OCI-LY3 (cell line): ENCODE measurements at regions not wholly inside any gene's neighbourhood (a gene's known extent, or its start where the extent isn't known, plus 50 kb on each side); places are given as distances from the start of the nearest gene placed in this dataset.

ENCODE experiments used
- H2AFZ ChIP-seq: fragments of 200-600, 300-600 bp; shearing (Covaris generic); 2 replicates; pipeline ENCODE4 v1.6.0; 2014; ENCODE audit warnings: antibody characterized with exemption, low read depth, low read length
- H3K27ac ChIP-seq: fragments of 200-600, 300-600 bp; sonication (generic); 2 replicates; pipeline ENCODE4 v1.5.1; 2014; ENCODE audit warnings: mild to moderate bottlenecking, low read length, moderate library complexity, mixed read lengths
- H3K27me3 ChIP-seq: fragments of 200-600, 300-600 bp; sonication (generic); 2 replicates; pipeline ENCODE4 v1.6.1; 2014; ENCODE audit warnings: low read depth, low read length, mixed read lengths
- H3K36me3 ChIP-seq: fragments of 200-600, 300-600 bp; sonication (generic); replicated peaks from 2 replicates; pipeline ENCODE3; 2014; ENCODE audit warnings: low read depth, low read length, mixed read lengths
- H3K4me1 ChIP-seq: fragments of 300-600, 200-600 bp; sonication (generic); 2 replicates; pipeline ENCODE4 v1.6.1; 2014; ENCODE audit warnings: low read length, mixed read lengths
- H3K4me2 ChIP-seq: fragments of 200-600, 300-600 bp; sonication (generic); 2 replicates; pipeline ENCODE4 v1.6.1; 2014; ENCODE audit warnings: low read length, mixed read lengths
- H3K4me3 ChIP-seq: fragments of 300-600, 200-600 bp; sonication (generic); 2 replicates; pipeline ENCODE4 v1.5.1; 2014; ENCODE audit warnings: antibody characterized with exemption, mild to moderate bottlenecking, low read length, moderate library complexity
- H3K79me2 ChIP-seq: fragments of 300-600, 200-600 bp; shearing (Covaris generic); 2 replicates; pipeline ENCODE4 v1.6.1; 2014; ENCODE audit warnings: mild to moderate bottlenecking, low read length, mixed read lengths
- H3K9ac ChIP-seq: fragments of 300-600, 200-600 bp; shearing (Covaris generic); 2 replicates; pipeline ENCODE4 v1.6.0; 2014; ENCODE audit warnings: mild to moderate bottlenecking, low read length, moderate library complexity
- H3K9me3 ChIP-seq: fragments of 200-600, 300-600 bp; shearing (Covaris generic); 2 replicates; pipeline ENCODE4 v1.6.1; 2014; ENCODE audit warnings: low read length, mixed read lengths; ENCODE audit not compliant: insufficient read depth
- H4K20me1 ChIP-seq: fragments of 200-600, 300-600 bp; sonication (generic); 2 replicates; pipeline ENCODE4 v1.6.1; 2016; ENCODE audit warnings: low read length, mixed read lengths; ENCODE audit not compliant: insufficient read depth
- EZH2phosphoT487 ChIP-seq: fragments of 200-600 bp; shearing (Covaris generic); IDR thresholded peaks from 2 replicates; pipeline ENCODE4 v1.6.1; 2018; ENCODE audit warnings: antibody characterized with exemption, mixed run types, low read depth
- TF ChIP-seq, protein P1 (sequence below): fragments of 200-600, 300-600 bp; sonication (generic); IDR thresholded peaks from 2 replicates; pipeline ENCODE4 v1.5.1; 2014; ENCODE audit warnings: antibody characterized with exemption, low read length, low read depth

DNA sequence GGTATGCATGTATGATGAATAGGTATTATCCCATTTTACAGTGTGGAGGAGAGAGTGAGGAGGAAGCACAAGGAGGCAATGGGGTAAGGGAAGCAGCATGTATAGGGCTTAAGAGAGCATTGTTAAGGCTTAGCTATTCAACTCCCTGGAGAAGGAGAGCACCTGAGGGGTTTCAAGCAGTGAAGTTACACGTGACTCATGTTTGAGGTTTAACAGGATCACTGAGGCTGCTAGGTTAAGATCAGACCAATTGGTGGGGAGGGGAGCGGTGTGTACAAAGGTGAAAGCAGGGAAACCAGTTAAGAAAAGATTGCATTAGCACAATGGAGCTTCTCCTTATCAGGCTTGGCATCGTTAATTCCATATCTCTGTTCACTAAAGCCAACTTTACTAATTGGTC, 64.4 kb upstream of the NHSL1 start:
- Histone ChIP-seq H3K79me2 (no peaks in the 10 kb centered on the region), H4K20me1 (no peaks in the 10 kb centered on the region), H3K4me3 (no peak overlapping the region), H3K9ac (no peak overlapping the region), H3K4me1 (no peaks in the 10 kb centered on the region), H3K4me2 (no peak overlapping the region), H3K9me3 (no peaks in the 10 kb centered on the region), H3K27ac (no peak overlapping the region), H3K36me3 (no peaks in the 10 kb centered on the region), H2AFZ (no peak overlapping the region), H3K27me3 (no peaks in the 10 kb centered on the region)
- TF ChIP-seq EZH2phosphoT487: no peak
- TF ChIP-seq, protein P1, sequence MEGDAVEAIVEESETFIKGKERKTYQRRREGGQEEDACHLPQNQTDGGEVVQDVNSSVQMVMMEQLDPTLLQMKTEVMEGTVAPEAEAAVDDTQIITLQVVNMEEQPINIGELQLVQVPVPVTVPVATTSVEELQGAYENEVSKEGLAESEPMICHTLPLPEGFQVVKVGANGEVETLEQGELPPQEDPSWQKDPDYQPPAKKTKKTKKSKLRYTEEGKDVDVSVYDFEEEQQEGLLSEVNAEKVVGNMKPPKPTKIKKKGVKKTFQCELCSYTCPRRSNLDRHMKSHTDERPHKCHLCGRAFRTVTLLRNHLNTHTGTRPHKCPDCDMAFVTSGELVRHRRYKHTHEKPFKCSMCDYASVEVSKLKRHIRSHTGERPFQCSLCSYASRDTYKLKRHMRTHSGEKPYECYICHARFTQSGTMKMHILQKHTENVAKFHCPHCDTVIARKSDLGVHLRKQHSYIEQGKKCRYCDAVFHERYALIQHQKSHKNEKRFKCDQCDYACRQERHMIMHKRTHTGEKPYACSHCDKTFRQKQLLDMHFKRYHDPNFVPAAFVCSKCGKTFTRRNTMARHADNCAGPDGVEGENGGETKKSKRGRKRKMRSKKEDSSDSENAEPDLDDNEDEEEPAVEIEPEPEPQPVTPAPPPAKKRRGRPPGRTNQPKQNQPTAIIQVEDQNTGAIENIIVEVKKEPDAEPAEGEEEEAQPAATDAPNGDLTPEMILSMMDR: no peak

GRCh38 chr6:138564170-138564721, 65.0 kb upstream of the NHSL1 start:
- H3K9ac ChIP-seq: no peak overlapping the region
- H3K27me3 ChIP-seq: peaks cover 3% of the 10 kb centered on the region; the same call in 1 of the 2 replicates
- no peak overlapping the region for H3K4me3 ChIP-seq
- H3K9me3 ChIP-seq: no peaks in the 10 kb centered on the region
- TF ChIP-seq, protein P1: no peak
- TF ChIP-seq EZH2phosphoT487: no peak
- H3K4me1 ChIP-seq: no peaks in the 10 kb centered on the region
- no peaks in the 10 kb centered on the region for H3K79me2 ChIP-seq
- H3K27ac ChIP-seq: no peak overlapping the region
- no peak overlapping the region for H3K4me2 ChIP-seq
- H2AFZ ChIP-seq: no peak overlapping the region
- no peaks in the 10 kb centered on the region for H3K36me3 ChIP-seq
- H4K20me1 ChIP-seq: no peaks in the 10 kb centered on the region

DNA sequence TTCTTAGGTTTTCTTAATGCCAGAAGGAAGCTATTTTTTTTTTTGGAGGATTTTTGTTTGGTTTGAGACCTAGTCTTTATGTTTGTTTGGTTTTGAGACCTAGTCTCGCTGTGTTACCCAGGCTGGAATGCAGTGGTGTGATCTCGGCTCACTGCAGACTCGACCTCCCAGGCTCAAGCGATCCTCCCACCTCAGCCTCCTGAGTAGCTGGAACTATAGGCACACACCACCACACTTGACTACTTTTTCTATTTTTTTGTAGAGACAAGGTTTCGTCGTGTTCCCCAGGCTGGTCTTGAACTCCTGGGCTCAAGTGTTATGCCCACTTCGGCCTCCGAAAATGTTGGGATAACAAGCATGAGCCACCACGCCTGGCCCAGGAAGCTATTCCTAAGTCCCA, 67.8 kb upstream of the NHSL1 start:
- no peaks in the 10 kb centered on the region for H4K20me1 ChIP-seq
- H3K4me2 ChIP-seq: no peak overlapping the region
- H2AFZ ChIP-seq: no peak overlapping the region
- no peak overlapping the region for H3K4me3 ChIP-seq
- no peaks in the 10 kb centered on the region for H3K9me3 ChIP-seq
- TF ChIP-seq EZH2phosphoT487: no peak
- TF ChIP-seq, protein P1: no peak
- no peaks in the 10 kb centered on the region for H3K4me1 ChIP-seq
- no peak overlapping the region for H3K27ac ChIP-seq
- no peak overlapping the region for H3K9ac ChIP-seq
- H3K36me3 ChIP-seq: no peaks in the 10 kb centered on the region
- peaks cover 18% of the 10 kb centered on the region for H3K27me3 ChIP-seq
- no peaks in the 10 kb centered on the region for H3K79me2 ChIP-seq

DNA sequence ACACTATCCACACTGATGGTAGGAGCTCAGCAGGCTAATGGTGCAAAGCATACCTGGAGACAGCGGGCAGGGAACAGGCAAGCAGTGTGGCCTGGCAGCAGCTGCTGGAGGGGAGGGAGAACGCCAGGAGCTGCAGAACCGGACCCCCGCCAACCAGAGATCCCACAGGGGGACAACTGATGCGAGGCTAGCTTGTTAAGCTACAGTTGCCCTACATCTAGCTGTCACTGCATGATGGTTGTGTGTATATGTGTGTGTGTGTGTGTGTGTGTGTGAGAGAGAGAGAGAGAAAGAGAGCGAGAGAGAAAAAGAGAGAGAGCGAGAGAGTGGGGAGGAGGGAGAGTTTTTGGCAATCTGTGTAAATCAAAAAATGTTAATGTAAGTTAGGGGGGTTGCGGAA, 69.7 kb upstream of the NHSL1 start:
- Histone ChIP-seq H3K36me3 (no peaks in the 10 kb centered on the region), H3K4me1 (no peaks in the 10 kb centered on the region), H3K79me2 (no peaks in the 10 kb centered on the region), H3K27ac (no peak overlapping the region), H3K4me3 (no peak overlapping the region), H4K20me1 (no peaks in the 10 kb centered on the region), H2AFZ (no peak overlapping the region), H3K9ac (no peak overlapping the region), H3K4me2 (no peak overlapping the region), H3K27me3 (peaks cover 18% of the 10 kb centered on the region), H3K9me3 (no peaks in the 10 kb centered on the region)
- TF ChIP-seq, protein P1: no peak
- no peak for TF ChIP-seq EZH2phosphoT487
